ENCODE measurements at regions not wholly inside any gene's neighbourhood (a gene's known extent, or its start where the extent isn't known, plus 50 kb on each side); places are given as distances from the start of the nearest gene placed in this dataset.
"Not testable (repeated sequence)": the region's sequence is repeated elsewhere in the genome, so short reads cannot be mapped to it uniquely, and the experiment has no call there.

DNA sequence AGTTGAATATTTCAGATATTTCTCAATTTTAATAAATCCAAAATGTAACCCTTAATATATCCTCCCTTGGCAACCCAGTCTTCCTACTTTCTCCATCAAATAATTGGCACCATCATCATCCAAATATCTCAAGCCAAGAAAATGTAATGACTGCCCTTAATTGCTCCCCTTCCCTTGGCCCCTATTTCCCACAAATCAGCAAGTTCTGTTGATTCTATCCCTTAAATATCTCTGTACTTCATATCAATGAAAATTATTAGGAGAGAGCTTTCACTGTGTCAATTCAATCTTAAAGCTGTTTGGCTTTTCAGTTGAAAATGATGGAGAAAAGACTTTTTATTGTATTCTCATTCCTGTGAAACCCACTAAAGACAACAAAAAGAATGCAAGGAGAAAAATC is 349.8 kb downstream of the HINT1 start:
- no peak for DNase-seq

- DNase-seq, result no peak
Measured at GRCh38 chr5:130808691-130809090, 356.4 kb downstream of the HINT1 start.

DNA sequence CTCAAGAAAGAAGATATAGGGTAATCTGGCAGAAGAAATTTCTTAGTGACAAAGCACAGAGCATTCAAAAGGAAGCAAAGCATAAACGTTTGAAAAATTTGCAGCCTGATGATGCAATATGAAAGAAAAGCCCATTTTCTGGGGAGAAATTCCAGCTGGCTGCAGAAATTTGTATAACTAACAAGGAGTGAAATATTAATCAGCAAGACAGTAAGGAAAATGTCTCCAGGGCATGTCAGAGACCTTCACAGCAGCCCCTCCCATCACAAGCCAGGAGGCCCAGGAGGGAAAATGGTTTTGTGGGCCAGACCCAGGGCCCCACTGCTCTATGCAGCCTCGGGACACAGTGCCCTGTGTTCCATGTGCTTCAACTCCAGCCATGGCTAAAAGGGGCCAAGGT is 359.4 kb downstream of the HINT1 start:
- DNase-seq, result no peak

DNA sequence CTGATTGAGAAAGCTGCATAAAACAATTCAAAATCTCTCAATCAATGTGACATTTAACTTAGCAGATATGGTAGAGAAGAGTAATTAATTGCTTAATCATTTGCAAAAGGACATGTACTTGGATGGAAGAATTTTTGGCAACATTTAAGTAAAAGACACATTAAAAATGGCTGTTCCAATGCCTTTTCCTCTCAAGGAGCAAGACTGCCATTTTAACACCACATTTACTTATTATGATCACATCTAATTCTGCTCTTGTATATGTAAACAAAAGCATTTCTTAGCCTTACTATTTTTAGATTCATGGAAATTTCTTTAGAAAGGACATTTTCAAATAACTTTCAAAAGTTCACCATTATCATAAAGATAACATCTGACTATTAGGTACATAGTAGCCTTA is 360.0 kb downstream of the HINT1 start:
- DNase-seq, result no peak

DNA sequence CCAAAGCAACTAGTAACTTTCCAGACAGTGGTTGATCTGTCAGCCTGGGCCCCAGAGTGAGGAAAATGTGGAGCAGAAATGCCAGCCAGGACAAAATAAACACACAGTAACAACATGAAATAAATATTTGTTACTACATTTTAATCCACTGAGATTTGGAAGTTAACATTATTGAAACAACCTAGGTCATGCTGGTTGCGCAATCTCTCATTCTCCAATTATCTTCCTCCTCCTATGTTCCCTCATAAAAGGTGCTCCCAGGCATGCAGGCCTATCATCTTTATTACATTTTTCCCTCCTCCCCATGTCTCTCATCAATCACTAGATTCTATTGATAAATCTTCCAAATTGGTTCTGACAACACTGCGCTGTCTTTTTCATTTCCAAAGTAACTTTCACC is 363.1 kb downstream of the HINT1 start:
- no peak for DNase-seq

GRCh38 chr5:130799015-130799414 is 366.0 kb downstream of the HINT1 start:
- DNase-seq, result no peak

GRCh38 chr5:130797303-130797702 is 367.8 kb downstream of the HINT1 start:
- DNase-seq, result no peak

DNA sequence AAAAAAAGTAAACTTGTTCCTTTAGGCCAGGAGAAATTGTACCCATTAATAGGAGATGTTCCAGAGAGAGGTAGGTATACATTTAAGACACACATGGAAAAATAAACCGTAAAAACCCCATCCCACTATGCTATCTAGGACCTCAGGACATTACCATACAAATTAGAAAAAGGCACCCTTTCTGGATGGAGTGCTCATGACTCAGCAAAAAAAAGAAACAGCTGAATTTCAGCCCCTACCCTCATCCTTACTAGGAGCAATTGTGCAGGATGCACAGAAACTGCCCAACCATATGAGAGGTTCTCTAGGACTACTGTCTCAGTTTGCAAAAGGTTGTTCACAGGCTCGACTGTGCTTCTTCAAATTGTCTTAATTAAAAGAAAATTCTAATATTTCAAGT is 368.2 kb downstream of the HINT1 start:
- DNase-seq, result no peak

DNA sequence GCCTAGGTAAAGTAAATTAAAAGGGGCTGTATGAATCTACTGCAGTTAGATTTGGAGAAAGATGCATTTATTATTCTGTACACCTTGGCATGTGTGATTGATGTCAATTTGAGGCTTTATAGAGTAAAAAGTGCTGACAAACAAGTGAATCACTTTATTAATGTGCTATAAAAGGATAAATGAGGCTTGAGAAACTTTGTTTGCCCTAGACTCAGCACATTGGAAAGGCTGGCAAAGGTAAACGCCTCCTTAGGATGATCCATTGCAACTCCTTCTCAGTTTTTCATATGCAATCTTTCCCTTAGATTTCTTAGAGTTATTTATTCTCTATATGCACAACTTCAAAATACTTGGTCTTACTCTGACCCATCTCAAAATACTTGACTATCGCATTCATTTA is 369.0 kb downstream of the HINT1 start:
- DNase-seq, result no peak

GRCh38 chr5:130795037-130795436 is 370.0 kb downstream of the HINT1 start:
- DNase-seq, result no peak

GRCh38 chr5:130777794-130778193 is 387.3 kb downstream of the HINT1 start:
- no peak for DNase-seq

DNA sequence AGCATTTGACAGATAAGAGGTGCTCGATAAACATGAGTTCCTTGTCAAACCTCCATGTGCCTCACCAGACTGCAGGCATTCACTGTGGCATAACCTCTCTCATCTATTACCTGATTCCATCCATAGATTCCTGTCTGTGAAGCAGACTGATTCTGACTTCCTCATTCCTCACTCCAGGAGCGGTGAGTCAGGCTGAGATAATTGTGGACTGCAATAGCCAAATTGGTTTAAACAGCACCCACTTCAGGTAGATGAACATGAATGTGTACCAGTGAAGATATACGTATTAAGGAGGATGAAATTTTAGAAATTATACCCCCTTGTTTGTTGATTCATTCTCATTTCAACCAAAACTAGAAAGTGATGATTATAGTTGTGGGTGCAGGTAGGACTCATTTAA is 391.2 kb downstream of the HINT1 start:
- no peak for DNase-seq

DNA sequence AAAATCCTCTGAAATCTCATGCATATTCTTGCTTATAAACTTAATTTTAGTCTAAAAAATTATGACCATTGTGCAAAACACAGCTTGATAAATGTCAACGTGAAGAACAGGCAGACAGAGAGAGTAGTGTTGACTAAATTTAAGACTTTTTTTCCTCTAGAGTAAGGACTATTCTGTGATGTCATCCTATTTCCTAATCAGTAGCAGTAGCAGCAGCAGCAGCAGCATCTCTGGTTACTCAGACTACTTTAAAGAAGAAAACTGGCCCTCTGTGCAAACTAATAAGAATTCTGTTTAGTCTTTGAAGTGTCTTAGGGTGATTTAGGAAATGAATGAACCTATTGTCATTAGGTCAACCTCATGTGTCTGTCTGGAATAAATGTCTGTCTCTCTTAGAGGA is 403.0 kb downstream of the HINT1 start:
- no peak for DNase-seq

DNA sequence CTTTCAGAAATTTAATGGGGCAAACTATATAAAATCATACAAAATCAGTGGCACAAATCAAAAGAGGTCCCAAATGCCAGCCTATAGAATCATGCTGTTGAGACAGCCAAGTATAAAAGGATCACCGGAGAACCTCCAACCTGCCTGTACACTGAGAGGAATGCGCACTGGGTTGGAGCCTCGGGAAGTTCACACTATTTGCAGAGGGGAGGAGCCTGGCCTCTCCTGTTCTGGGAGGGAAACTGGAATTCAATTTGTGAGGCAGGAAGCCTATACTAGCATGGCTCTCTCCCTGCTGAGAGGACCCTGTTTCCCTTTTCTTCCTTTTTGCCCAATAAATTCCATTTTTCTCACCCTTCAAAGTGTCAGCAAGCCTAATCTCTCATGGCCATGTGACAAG is 406.0 kb downstream of the HINT1 start:
- no peak for DNase-seq

GRCh38 chr5:130747556-130747955 is 417.5 kb downstream of the HINT1 start:
- DNase-seq, result no peak

- not testable (repeated sequence) for DNase-seq
Measured at GRCh38 chr5:130746641-130747040, 418.4 kb downstream of the HINT1 start.

- DNase-seq, result no peak
Measured at GRCh38 chr5:130743092-130743491, 422.0 kb downstream of the HINT1 start.

- DNase-seq, result no peak
Measured at GRCh38 chr5:130740047-130740569, 424.9 kb downstream of the HINT1 start.

GRCh38 chr5:130731839-130732238 is 433.2 kb downstream of the HINT1 start:
- DNase-seq, result no peak

GRCh38 chr5:130729541-130729940 is 435.5 kb downstream of the HINT1 start:
- no peak for DNase-seq

DNA sequence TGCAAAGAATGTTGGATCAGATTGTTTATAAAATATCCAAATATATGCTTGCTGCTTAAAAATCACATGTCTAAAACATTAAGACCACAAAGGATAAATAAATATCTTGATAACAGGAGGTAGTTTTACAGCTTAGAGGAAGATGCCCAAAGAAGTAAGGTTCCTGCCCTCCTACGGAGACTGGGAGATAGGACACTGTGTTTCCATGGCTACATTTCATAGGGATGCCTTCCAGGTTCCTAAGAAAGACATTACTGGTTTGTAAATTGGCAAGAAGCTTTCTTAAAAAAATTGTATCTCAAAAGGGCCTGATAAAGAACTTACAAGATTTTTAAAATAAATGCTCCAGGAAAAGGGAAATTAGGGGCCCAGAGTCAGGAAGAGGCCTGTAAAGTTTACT is 437.2 kb downstream of the HINT1 start:
- no peak for DNase-seq

GRCh38 chr5:130724658-130725057 is 440.4 kb downstream of the HINT1 start:
- no peak for DNase-seq

- no peak for DNase-seq
Measured at GRCh38 chr5:130720355-130720754, 444.7 kb downstream of the HINT1 start.

DNA sequence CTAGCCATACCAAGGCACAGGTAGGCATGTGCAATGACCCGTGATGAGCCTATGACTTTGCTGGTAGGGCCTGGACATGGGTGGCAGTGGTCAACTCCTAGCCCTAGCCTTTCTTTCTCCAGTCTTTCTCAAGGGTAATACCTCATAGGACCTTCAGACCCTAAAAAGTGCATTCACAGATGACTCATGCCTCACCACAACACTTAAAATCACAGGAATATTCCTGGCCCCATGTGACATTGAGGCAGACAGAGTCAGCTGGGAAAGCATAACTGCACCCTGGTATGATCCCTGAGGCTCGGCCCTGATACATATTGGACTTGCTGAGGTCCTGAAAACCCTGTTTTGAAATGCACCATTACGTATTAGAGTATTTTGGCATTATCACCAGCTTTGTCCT is 449.5 kb downstream of the HINT1 start:
- DNase-seq, result no peak

- DNase-seq, result no peak
Measured at GRCh38 chr5:130714200-130714599, 450.9 kb downstream of the HINT1 start.

GRCh38 chr5:130712324-130712723 is 452.7 kb downstream of the HINT1 start:
- no peak for DNase-seq
